CD14-positive monocyte (primary cell): ENCODE measurements at regions not wholly inside any gene's neighbourhood (a gene's known extent, or its start where the extent isn't known, plus 50 kb on each side); places are given as distances from the start of the nearest gene placed in this dataset.

Experiments used
- DNase-seq, 3 donors: peaks; one replicate each; pipeline ENCODE4 v3.0.0-alpha.2; 2011 to 2022
- H2AFZ ChIP-seq: 2 replicates; pipeline ENCODE4 v1.6.0; 2012; ENCODE audit warnings: mild to moderate bottlenecking, low read depth, low read length, inconsistent platforms; ENCODE audit not compliant: insufficient read depth, poor library complexity, severe bottlenecking
- H3K27ac ChIP-seq, 2 donors: 1 replicate in 1 of 2; 2 replicates in 1 of 2; pipeline ENCODE4 v1.5.1; 2012 to 2013; ENCODE audit warnings: low read length in 2 of 2, control low read depth in 1 of 2, inconsistent platforms in 1 of 2, low read depth in 1 of 2, mild to moderate bottlenecking in 1 of 2
- H3K27me3 ChIP-seq, 2 donors: one replicate each; pipeline versions ENCODE4 v1.6.0 to v1.6.1; 2011 to 2013; ENCODE audit warnings: low read length in 2 of 2; ENCODE audit not compliant: control insufficient read depth in 2 of 2, insufficient read depth in 2 of 2
- H3K36me3 ChIP-seq, 2 donors: replicated peaks in 1 of 2; 1 replicate in 1 of 2; 2 replicates in 1 of 2; pipeline versions ENCODE4 v1.5.1 to v1.6.1; 2012 to 2013; ENCODE audit warnings: low read length in 2 of 2, control low read depth in 1 of 2, inconsistent platforms in 1 of 2, mild to moderate bottlenecking in 1 of 2; ENCODE audit not compliant: insufficient read depth in 2 of 2, control insufficient read depth in 1 of 2
- H3K4me1 ChIP-seq, 2 donors: 1 replicate in 1 of 2; 2 replicates in 1 of 2; pipeline versions ENCODE4 v1.5.1 to v1.6.1; 2012 to 2013; ENCODE audit warnings: low read length in 2 of 2, control low read depth in 1 of 2, inconsistent platforms in 1 of 2, mild to moderate bottlenecking in 1 of 2, moderate library complexity in 1 of 2; ENCODE audit not compliant: insufficient read depth in 2 of 2, control insufficient read depth in 1 of 2
- H3K4me2 ChIP-seq: replicated peaks from 2 replicates; pipeline ENCODE3; 2012; ENCODE audit warnings: low read length, moderate library complexity, mild to moderate bottlenecking; ENCODE audit not compliant: poor library complexity, severe bottlenecking; ENCODE audit errors: extremely low read depth
- H3K4me3 ChIP-seq, 3 experiments: fragments of 200-600 bp in 1 of 3; sonication (generic) in 1 of 3; replicated peaks in 1 of 3; 1 replicate in 2 of 3; 2 replicates in 1 of 3; pipeline ENCODE4 v1.5.1; 2011 to 2013; ENCODE audit warnings: low read length in 3 of 3, mild to moderate bottlenecking in 3 of 3, control low read depth in 2 of 3, low read depth in 2 of 3, inconsistent platforms in 1 of 3, moderate library complexity in 1 of 3
- H3K79me2 ChIP-seq: 2 replicates; pipeline ENCODE4 v1.6.0; 2012; ENCODE audit warnings: mild to moderate bottlenecking, control low read depth, inconsistent platforms, low read length, moderate library complexity; ENCODE audit not compliant: insufficient read depth
- H3K9ac ChIP-seq: 2 replicates; pipeline ENCODE4 v1.6.0; 2017; ENCODE audit warnings: low read length, mild to moderate bottlenecking; ENCODE audit not compliant: insufficient read depth, poor library complexity, severe bottlenecking
- H3K9me3 ChIP-seq, 2 donors: replicated peaks in 1 of 2; 1 replicate in 1 of 2; 2 replicates in 1 of 2; pipeline versions ENCODE4 v1.5.1 to v1.6.1; 2012 to 2013; ENCODE audit warnings: low read length in 2 of 2, control low read depth in 1 of 2; ENCODE audit not compliant: control insufficient read depth in 1 of 2, insufficient read depth in 1 of 2
- H4K20me1 ChIP-seq: 2 replicates; pipeline ENCODE4 v1.6.0; 2012; ENCODE audit warnings: mild to moderate bottlenecking, low read length, control low read depth, moderate library complexity; ENCODE audit not compliant: insufficient read depth
- H3K27ac Mint-ChIP-seq, 7 donors: one replicate each; pipeline ENCODE4 v1.8.0; 2020; ENCODE audit warnings: mild to moderate bottlenecking in 7 of 7, mixed read lengths in 7 of 7, moderate library complexity in 6 of 7, inconsistent platforms in 2 of 7
- H3K27me3 Mint-ChIP-seq, 3 donors: one replicate each; pipeline ENCODE4 v1.8.0; 2021 to 2022; ENCODE audit warnings: low read depth in 3 of 3, mild to moderate bottlenecking in 3 of 3, mixed read lengths in 3 of 3, moderate library complexity in 3 of 3, inconsistent platforms in 1 of 3
- H3K36me3 Mint-ChIP-seq, 2 donors: one replicate each; pipeline ENCODE4 v1.8.0; 2020; ENCODE audit warnings: mixed read lengths in 2 of 2, inconsistent platforms in 1 of 2, mild to moderate bottlenecking in 1 of 2
- H3K4me1 Mint-ChIP-seq: one replicate; pipeline ENCODE4 v1.8.0; 2020; ENCODE audit warnings: mild to moderate bottlenecking, mixed read lengths
- H3K4me3 Mint-ChIP-seq, 2 donors: one replicate each; pipeline ENCODE4 v1.8.0; 2020; ENCODE audit warnings: mild to moderate bottlenecking in 2 of 2, mixed read lengths in 2 of 2, moderate library complexity in 1 of 2
- H3K9me3 Mint-ChIP-seq, 7 donors: one replicate each; pipeline ENCODE4 v1.8.0; 2020 to 2022; ENCODE audit warnings: mixed read lengths in 7 of 7, mild to moderate bottlenecking in 6 of 7, moderate library complexity in 6 of 7, inconsistent platforms in 2 of 7
- CTCF ChIP-seq: fragments of 200-600 bp; IDR thresholded peaks from one replicate; pipeline ENCODE4 v1.8.0; 2022; ENCODE audit warnings: antibody characterized with exemption, mild to moderate bottlenecking
- WGBS: methylation state at CpG from one replicate; pipeline ENCODE4 v1.1.5; 2013; ENCODE audit warnings: missing lambda C conversion rate; ENCODE audit not compliant: insufficient coverage; 5-methylcytosine and 5-hydroxymethylcytosine counted together
- intact Hi-C, 2 donors: fragments of 100-400 bp; cut with micrococcal nuclease; formaldehyde crosslinking; loops; one replicate each; pipeline versions ENCODE4 v1.15.0 to v1.15.1; 2023

- no CpG with 5 or more reads among the region's 3 CpGs for WGBS
Measured at GRCh38 chr1:182217071-182217470, 155.6 kb upstream of the ZNF648 start.

GRCh38 chr1:182215764-182216163 is 154.3 kb upstream of the ZNF648 start:
- no peak overlapping the region for H3K4me2 ChIP-seq
- H3K9ac ChIP-seq, result no peak overlapping the region
- H4K20me1 ChIP-seq, result no peaks in the 10 kb centered on the region
- intact Hi-C loops, result no loop called here
- H3K27me3 ChIP-seq, result no peaks in the 10 kb centered on the region
- no peaks in the 10 kb centered on the region for H3K79me2 ChIP-seq
- H3K4me1 Mint-ChIP-seq, result peaks cover 4% of the 10 kb centered on the region
- DNase-seq, result no peak
- no peaks in the 10 kb centered on the region for H3K36me3 Mint-ChIP-seq
- H3K4me3 Mint-ChIP-seq, result no peak overlapping the region
- no peak overlapping the region for H2AFZ ChIP-seq
- peaks cover 4 to 10% (median 6%) of the 10 kb centered on the region in 7 donors for H3K9me3 Mint-ChIP-seq
- no peak overlapping the region for H3K27ac Mint-ChIP-seq
- H3K4me3 ChIP-seq, result no peak overlapping the region
- TF ChIP-seq CTCF, result no peak
- no peak overlapping the region for H3K27ac ChIP-seq
- peaks cover 0 to 7% of the 10 kb centered on the region in 2 donors for H3K9me3 ChIP-seq
- H3K4me1 ChIP-seq, result peaks cover 0 to 3% of the 10 kb centered on the region in 2 donors
- H3K27me3 Mint-ChIP-seq, result peaks cover 0 to 5% (median 0%) of the 10 kb centered on the region in 3 donors
- H3K36me3 ChIP-seq, result no peaks in the 10 kb centered on the region

More at GRCh38 chr1:182217071-182217470, 155.6 kb upstream of the ZNF648 start:
- Histone ChIP-seq H3K4me1 (peaks cover 0 to 3% of the 10 kb centered on the region in 2 donors), H4K20me1 (no peaks in the 10 kb centered on the region), H3K9ac (no peak overlapping the region), H3K4me2 (no peak overlapping the region), H3K79me2 (no peaks in the 10 kb centered on the region), H3K36me3 (no peaks in the 10 kb centered on the region), H2AFZ (no peak overlapping the region), H3K27me3 (no peaks in the 10 kb centered on the region), H3K4me3 (no peak overlapping the region), H3K27ac (no peak overlapping the region), H3K9me3 (peaks cover 0 to 7% of the 10 kb centered on the region in 2 donors)
- intact Hi-C loops, result no loop called here
- H3K4me1 Mint-ChIP-seq, result peaks cover 4% of the 10 kb centered on the region
- no peak for TF ChIP-seq CTCF
- no peak overlapping the region for H3K27ac Mint-ChIP-seq
- peaks cover 8 to 17% (median 13%) of the 10 kb centered on the region in 7 donors for H3K9me3 Mint-ChIP-seq
- H3K4me3 Mint-ChIP-seq, result no peak overlapping the region
- H3K36me3 Mint-ChIP-seq, result no peaks in the 10 kb centered on the region
- peaks cover 0 to 5% (median 0%) of the 10 kb centered on the region in 3 donors for H3K27me3 Mint-ChIP-seq
- DNase-seq, result no peak
